HEK293 (cell line): ENCODE measurements at regions not wholly inside any gene's neighbourhood (a gene's known extent, or its start where the extent isn't known, plus 50 kb on each side); places are given as distances from the start of the nearest gene placed in this dataset.

Source experiments
- MZF1 ChIP-seq: fragments of 450-650 bp; formaldehyde crosslinking; IDR thresholded peaks from 2 replicates; pipeline ENCODE4 v1.5.1; 2017; ENCODE audit warnings: missing biosample characterization, missing genetic modification characterization, borderline replicate concordance
- TCF7L2 ChIP-seq: IDR thresholded peaks from 2 replicates; pipeline ENCODE4 v1.6.1; 2011; ENCODE audit warnings: low read depth, mild to moderate bottlenecking, inconsistent platforms, low read length, moderate library complexity, borderline replicate concordance
- YY1 ChIP-seq: fragments of 450-650 bp; formaldehyde crosslinking; IDR thresholded peaks from 2 replicates; pipeline ENCODE4 v1.5.1; 2018; ENCODE audit warnings: missing biosample characterization, missing genetic modification characterization
- ZNF394 ChIP-seq: fragments of 450-650 bp; formaldehyde crosslinking; IDR thresholded peaks from 2 replicates; pipeline ENCODE4 v1.5.1; 2016; ENCODE audit warnings: missing biosample characterization, missing genetic modification characterization, mild to moderate bottlenecking, moderate library complexity, borderline replicate concordance
- ZNF624 ChIP-seq: fragments of 450-650 bp; formaldehyde crosslinking; IDR thresholded peaks from 2 replicates; pipeline ENCODE4 v1.5.1; 2017; ENCODE audit warnings: missing biosample characterization, missing genetic modification characterization
- ZNF791 ChIP-seq: fragments of 450-650 bp; formaldehyde crosslinking; IDR thresholded peaks from 2 replicates; pipeline ENCODE4 v1.5.1; 2016; ENCODE audit warnings: missing biosample characterization, missing genetic modification characterization
- TF ChIP-seq, protein P1 (sequence below): fragments of 450-650 bp; formaldehyde crosslinking; IDR thresholded peaks from 2 replicates; pipeline ENCODE4 v1.5.1; 2016; ENCODE audit warnings: missing biosample characterization, missing genetic modification characterization
- TF ChIP-seq, protein P2 (sequence below): fragments of 450-650 bp; IDR thresholded peaks from 2 replicates; pipeline ENCODE4 v1.5.1; 2018; ENCODE audit warnings: missing biosample characterization, mild to moderate bottlenecking, missing genetic modification characterization
- TF ChIP-seq, protein P3 (sequence below): fragments of 450-650 bp; formaldehyde crosslinking; IDR thresholded peaks from 2 replicates; pipeline ENCODE4 v1.5.1; 2016; ENCODE audit warnings: missing biosample characterization, missing genetic modification characterization, low read depth
- TF ChIP-seq, protein P4 (sequence below): sonication (generic); formaldehyde crosslinking; IDR thresholded peaks from 2 replicates; pipeline ENCODE4 v1.8.1; 2022; ENCODE audit warnings: mild to moderate bottlenecking, moderate library complexity, missing genetic modification reagents

DNA sequence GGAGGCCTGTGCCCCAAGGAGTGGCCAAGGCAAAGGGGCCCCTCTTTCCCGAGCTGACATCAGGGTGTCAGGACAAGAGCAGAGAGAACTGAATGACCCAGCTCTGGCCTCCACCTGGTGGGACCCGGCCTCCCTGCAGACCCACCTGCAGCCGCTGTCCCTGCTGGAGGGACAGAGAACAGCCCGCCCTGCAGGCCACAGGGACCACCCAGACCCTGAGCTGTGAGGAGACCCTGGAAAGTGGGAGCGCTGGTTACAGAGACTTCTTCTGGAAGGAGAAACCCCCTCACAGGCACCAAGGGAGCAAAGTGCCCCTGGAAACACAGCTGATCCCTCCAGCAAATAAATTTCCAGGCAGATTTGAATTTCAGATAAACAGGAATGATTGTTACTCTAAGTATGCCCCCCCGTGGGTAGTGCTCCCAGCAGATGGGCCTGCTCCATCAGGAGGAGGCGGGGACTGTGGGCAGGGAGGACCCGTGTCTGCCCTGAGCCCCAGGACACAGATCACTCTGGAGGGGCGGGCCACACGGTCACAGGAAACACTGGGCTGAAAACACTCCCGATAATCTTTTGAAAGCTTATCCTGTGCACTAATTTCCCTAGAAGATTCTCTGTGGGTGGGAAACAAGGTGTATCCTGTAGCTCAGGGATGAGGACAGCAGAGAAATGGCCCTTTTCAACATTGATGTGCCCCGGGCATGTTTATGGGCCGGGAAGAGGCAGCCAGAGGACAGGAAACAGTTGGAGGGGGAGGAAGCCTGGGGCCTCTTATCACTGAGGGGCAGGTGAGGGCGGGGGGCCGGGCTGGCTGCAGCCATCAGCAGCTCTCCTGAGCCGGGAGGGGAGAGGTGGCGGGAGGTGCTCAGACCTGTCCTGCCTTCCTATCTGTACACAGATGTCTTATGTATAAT, 276.0 kb downstream of the ADGRD1 start:
- no peak for TF ChIP-seq YY1 (tag by site-specific recombination)
- TF ChIP-seq, protein P1, sequence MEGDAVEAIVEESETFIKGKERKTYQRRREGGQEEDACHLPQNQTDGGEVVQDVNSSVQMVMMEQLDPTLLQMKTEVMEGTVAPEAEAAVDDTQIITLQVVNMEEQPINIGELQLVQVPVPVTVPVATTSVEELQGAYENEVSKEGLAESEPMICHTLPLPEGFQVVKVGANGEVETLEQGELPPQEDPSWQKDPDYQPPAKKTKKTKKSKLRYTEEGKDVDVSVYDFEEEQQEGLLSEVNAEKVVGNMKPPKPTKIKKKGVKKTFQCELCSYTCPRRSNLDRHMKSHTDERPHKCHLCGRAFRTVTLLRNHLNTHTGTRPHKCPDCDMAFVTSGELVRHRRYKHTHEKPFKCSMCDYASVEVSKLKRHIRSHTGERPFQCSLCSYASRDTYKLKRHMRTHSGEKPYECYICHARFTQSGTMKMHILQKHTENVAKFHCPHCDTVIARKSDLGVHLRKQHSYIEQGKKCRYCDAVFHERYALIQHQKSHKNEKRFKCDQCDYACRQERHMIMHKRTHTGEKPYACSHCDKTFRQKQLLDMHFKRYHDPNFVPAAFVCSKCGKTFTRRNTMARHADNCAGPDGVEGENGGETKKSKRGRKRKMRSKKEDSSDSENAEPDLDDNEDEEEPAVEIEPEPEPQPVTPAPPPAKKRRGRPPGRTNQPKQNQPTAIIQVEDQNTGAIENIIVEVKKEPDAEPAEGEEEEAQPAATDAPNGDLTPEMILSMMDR (tag by site-specific recombination), result no peak
- TF ChIP-seq, protein P2, sequence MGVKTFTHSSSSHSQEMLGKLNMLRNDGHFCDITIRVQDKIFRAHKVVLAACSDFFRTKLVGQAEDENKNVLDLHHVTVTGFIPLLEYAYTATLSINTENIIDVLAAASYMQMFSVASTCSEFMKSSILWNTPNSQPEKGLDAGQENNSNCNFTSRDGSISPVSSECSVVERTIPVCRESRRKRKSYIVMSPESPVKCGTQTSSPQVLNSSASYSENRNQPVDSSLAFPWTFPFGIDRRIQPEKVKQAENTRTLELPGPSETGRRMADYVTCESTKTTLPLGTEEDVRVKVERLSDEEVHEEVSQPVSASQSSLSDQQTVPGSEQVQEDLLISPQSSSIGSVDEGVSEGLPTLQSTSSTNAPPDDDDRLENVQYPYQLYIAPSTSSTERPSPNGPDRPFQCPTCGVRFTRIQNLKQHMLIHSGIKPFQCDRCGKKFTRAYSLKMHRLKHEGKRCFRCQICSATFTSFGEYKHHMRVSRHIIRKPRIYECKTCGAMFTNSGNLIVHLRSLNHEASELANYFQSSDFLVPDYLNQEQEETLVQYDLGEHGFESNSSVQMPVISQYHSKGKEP, result no peak
- no peak for TF ChIP-seq ZNF624 (tag by site-specific recombination)
- no peak for TF ChIP-seq ZNF791 (tag by site-specific recombination)
- no peak for TF ChIP-seq ZNF394 (tag by site-specific recombination)
- no peak for TF ChIP-seq MZF1 (tag by site-specific recombination)
- no peak for TF ChIP-seq TCF7L2
- TF ChIP-seq, protein P3, sequence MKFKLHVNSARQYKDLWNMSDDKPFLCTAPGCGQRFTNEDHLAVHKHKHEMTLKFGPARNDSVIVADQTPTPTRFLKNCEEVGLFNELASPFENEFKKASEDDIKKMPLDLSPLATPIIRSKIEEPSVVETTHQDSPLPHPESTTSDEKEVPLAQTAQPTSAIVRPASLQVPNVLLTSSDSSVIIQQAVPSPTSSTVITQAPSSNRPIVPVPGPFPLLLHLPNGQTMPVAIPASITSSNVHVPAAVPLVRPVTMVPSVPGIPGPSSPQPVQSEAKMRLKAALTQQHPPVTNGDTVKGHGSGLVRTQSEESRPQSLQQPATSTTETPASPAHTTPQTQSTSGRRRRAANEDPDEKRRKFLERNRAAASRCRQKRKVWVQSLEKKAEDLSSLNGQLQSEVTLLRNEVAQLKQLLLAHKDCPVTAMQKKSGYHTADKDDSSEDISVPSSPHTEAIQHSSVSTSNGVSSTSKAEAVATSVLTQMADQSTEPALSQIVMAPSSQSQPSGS (tag by site-specific recombination), result no peak
- TF ChIP-seq, protein P4, sequence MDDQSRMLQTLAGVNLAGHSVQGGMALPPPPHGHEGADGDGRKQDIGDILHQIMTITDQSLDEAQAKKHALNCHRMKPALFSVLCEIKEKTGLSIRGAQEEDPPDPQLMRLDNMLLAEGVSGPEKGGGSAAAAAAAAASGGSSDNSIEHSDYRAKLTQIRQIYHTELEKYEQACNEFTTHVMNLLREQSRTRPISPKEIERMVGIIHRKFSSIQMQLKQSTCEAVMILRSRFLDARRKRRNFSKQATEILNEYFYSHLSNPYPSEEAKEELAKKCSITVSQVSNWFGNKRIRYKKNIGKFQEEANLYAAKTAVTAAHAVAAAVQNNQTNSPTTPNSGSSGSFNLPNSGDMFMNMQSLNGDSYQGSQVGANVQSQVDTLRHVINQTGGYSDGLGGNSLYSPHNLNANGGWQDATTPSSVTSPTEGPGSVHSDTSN (CRISPR knock-in tag), result no peak
